GM19351 (cell line): ENCODE measurements at regions not wholly inside any gene's neighbourhood (a gene's known extent, or its start where the extent isn't known, plus 50 kb on each side); places are given as distances from the start of the nearest gene placed in this dataset.

Source experiments
- ATAC-seq: cut with Tn5 transposase; IDR thresholded peaks from one replicate; pipeline ENCODE4 v1.9.1; 2021; ENCODE audit warnings: mild to moderate bottlenecking, moderate library complexity; ENCODE audit not compliant: unreplicated experiment

- no peak for ATAC-seq
These were observed 566.2 kb downstream of the BNC2 start for GRCh38 chr9:16304301-16304700.

GRCh38 chr9:16306586-16306985, 563.9 kb downstream of the BNC2 start:
- no peak for ATAC-seq

DNA sequence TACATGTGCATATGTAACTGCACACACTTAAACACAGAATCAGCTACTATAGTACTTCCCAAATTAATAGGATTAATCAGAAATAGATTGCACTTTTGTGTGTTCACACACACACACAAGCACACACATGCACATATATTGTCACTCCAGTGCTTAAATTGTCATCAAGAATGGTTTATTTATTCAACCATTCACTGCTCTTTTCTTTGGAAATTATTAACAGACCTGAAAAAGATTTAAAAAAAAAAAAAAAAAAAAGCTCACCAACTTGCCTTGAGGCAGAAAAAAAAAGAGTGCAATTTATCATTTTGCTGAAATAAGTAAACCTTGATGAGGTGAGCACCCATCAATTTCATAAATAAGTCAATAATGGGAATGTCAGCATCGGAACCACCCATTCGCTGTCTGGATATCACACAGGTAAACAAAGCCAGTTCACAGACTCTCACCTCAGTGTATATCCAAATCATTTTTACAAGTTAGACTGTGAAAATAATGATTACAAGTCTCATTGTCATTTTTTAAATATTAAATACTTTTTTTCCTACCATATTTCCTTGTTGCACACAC, 562.8 kb downstream of the BNC2 start:
- no peak for ATAC-seq

- no peak for ATAC-seq
These were observed 561.8 kb downstream of the BNC2 start for GRCh38 chr9:16308645-16309044.

- no peak for ATAC-seq
These were observed 561.4 kb downstream of the BNC2 start for GRCh38 chr9:16309082-16309468.

DNA sequence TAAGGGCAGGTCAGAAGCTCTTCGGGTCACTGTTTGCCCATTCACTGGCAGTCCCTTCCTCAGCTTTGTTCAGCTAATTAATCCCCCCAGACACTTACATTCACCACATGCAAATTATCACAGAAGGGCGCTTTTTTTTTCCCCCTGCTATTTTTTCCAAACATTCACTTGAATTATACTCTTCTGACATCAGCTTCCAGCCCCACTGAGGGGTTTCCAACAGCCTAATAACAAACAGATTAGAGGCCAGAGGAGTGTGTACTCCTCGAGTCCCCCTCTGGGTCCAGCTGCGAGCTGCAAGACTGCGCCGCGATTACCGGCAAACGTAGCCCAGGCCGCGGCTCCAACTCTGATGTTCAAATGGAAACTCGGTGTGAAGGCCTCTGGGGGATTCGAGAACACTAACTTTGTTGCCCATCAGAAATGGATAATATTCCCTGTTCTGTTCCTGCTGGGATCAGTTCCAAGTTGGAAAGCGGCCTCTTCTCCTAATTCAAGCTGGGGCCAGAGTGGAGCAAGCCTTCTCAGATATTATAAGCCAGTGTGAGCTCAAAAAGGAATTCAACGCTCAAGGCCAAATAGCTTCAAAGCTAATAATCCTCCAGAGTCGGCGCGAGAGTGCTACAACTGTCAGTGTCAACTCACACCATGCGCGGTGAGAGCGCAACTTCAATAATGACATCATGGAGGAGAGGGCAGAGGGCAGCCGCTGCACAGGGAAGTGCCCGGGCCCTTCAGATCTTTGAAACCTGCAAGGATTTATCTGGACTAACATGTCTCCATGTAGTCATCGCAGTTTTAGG, 560.8 kb downstream of the BNC2 start:
- ATAC-seq = no peak

GRCh38 chr9:16310278-16311110, 560.0 kb downstream of the BNC2 start:
- ATAC-seq = no peak

DNA sequence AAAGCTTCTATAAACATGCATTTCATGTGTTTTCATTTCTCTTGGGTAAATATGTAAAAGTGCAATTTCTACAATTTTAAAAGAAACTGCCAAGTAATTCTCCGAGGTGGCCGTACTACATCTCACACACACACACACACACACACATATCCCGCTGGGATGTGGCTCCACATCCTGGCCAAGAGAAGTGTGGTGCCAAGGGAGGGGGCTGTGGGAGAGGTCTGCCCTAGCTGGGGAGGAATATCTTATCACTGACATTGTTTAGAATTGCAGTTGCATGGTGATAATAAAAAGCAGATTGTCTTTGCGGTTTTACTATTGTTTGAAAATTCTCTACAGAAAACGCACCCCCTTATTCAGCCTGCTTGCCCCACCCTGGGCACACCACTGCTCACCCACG, 558.4 kb downstream of the BNC2 start:
- ATAC-seq = no peak

- ATAC-seq = no peak
These were observed 557.4 kb downstream of the BNC2 start for GRCh38 chr9:16312962-16313546.

- ATAC-seq = no peak
These were observed 556.0 kb downstream of the BNC2 start for GRCh38 chr9:16314476-16314875.

DNA sequence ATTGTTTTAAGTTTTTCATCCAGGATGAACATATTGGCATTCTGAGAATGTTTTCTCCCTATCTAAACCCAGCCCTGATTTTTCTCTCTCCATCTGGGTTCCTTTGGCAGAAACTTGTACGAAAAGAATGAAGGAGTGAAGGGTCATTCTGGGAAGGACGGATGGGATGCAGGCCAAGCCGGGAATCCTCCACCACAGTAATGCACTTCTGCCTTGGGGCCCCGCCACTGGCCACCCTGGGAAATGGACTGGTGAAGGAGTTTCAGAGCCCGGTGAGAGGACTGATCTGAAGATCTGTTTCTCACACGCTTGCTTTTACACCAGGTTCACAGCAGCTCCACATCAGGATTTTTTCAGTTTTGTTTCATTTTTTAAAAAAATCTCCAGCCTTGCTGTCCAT, 554.8 kb downstream of the BNC2 start:
- no peak for ATAC-seq

- ATAC-seq = no peak
These were observed 554.0 kb downstream of the BNC2 start for GRCh38 chr9:16316456-16316855.

DNA sequence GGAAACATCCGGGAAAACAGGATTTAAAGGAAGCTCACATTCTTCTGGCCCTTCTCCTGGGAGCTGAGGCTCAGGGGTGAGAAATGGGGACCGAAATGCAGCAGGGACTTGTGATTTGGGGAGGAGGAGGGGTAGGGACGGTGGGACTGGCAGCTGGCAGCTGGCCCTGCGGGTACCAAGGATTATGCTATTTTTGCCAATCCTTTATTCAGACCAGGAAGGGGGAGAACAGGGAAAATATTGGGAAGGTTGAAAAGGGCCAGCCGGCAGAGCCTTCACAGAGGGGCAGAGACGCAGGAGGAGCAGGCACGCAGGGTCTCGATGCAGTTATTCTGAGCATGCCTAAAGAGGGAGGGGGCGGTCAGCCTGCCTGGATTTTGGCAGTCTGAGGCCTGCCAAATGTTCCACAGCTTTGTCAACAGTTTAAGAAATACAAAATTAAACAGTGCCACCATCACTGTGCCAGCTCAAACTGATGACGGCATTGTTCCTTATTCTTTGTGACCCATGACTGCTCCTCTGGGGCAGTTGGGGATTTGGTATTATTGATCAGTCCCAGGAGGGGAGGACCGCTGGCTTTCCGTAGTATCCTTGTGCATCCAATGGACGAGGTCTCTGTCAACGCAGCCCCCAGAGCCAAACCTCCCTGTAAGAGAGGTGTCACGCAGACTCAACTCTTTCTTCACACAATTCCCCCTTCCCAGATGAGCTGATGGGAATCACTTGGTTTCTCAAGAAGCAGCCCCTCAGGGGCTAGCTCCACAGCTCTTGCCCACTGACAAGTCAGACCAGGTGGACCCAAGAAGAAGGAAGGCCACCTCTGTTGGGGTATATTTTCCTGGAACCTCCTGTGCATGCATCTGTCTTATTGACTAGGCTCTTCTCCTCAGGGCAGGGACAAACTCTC, 553.3 kb downstream of the BNC2 start:
- ATAC-seq = no peak

DNA sequence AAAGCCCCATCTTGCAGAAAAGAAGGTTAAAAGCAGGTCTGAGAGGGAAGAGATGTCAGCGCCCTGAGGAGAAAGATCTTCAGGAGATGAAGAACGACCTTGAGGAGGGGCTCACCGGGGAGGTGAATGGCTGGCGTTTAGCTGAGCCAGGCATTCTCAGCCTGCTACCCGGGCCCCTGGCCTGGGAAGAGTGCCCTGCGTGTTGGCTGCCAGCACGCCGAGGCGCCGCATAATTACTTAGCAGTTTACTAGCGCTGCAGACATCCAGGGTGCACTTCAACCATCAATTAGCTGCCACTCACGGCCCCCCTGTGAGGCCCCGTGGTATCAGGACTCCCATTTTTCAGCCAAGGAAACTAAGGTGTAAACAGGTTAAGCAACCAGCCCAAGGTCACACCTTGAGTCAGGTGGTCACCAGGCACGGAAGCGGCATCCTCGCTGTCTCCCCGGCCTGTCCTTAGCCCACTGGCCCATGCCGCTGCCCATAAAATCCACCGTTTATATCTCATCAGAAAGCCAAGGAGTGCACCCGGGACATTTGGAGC, 551.9 kb downstream of the BNC2 start:
- no peak for ATAC-seq

DNA sequence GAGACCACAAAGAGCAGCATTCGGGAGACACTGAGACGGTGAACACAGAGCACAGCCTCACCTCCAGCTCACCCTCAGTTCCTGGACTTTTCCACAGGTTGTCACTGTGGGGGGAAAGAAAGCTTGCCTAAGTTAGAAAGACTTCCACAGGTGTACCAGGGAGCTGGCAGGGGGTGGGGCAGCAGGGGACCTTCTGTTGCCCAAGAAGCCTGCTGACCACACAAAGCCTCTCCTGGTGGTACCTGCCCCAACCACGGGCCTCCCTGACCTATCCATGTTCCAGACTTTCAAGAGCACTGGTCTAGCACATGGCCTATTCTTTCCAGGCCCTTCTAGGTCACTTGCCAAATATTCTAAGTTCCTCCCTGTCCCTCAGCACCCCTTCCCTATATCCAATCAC, 550.8 kb downstream of the BNC2 start:
- no peak for ATAC-seq

GRCh38 chr9:16320338-16320902, 550.0 kb downstream of the BNC2 start:
- ATAC-seq = no peak

DNA sequence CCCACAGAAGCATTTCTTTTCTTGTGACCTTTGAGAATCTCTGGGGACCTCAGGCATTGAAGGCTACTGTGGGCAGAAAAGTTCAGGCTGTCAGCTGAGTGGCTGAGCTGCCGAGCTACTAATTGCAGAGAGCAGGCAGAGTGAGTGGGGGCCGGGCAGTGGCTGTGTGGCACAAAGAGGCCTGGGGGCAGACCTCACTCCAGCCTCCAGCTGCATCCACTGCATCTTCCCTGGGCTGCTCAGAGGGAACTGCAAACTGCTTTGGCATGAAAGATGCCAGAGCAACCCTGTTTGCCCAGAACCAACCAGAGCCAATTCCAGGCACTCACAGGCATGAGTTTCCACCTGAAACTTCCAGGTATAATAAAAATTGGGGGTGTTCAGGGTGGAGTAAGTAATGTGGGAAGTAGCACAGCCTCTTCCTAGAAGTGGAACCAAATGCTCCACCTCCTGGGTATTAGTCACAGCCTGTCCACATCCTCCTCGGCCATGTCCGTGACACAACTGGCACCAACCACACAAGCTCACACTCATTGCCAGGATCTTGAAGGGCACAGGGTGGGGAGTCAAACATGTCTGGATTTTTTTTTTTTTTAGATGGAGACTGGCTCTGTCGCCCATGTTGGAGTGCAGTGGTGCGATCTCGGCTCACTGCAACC, 548.9 kb downstream of the BNC2 start:
- no peak for ATAC-seq

- no peak for ATAC-seq
These were observed 547.6 kb downstream of the BNC2 start for GRCh38 chr9:16322849-16323248.

- ATAC-seq = no peak
These were observed 544.5 kb downstream of the BNC2 start for GRCh38 chr9:16325966-16326365.
